Endothelial cell of umbilical vein (primary cell): ENCODE measurements at regions not wholly inside any gene's neighbourhood (a gene's known extent, or its start where the extent isn't known, plus 50 kb on each side); places are given as distances from the start of the nearest gene placed in this dataset.

ENCODE experiments used
- BruUV-seq: library from RNA; stranded (reverse); fragments of 400-500 nt; replicated peaks from 2 replicates; lab custom pipeline; 2021; lab: Mats Ljungman, UMichigan
- CTCF ChIA-PET: fragments of 300-600, 350-600 bp; sonication (Branson Sonifier 250); formaldehyde crosslinking; loops from one replicate; lab custom pipeline; 2021; ENCODE audit warnings: antibody characterized with exemption, inconsistent platforms; lab: Charles Lee
- POLR2A ChIA-PET: fragments of 300-600, 350-600 bp; sonication (Branson Sonifier 250); formaldehyde crosslinking; loops from one replicate; lab custom pipeline; 2021; ENCODE audit warnings: antibody characterized with exemption, inconsistent platforms; lab: Charles Lee
- DNase-seq: peaks from one replicate; pipeline ENCODE4 v3.0.0-alpha.2; 2011; ENCODE audit warnings: low read depth, low spot score
- FAIRE-seq: peaks from 2 replicates; lab custom pipeline; 2011; peaks lifted over from hg19 to GRCh38; lab: Jason Lieb, UNC
- H2AFZ ChIP-seq: 2 replicates; pipeline ENCODE4 v1.6.0; 2012; ENCODE audit warnings: low read depth, low read length, control low read depth, inconsistent platforms
- H3K27ac ChIP-seq: 2 replicates; pipeline ENCODE4 v1.5.1; 2011; ENCODE audit warnings: low read depth, mild to moderate bottlenecking, control low read depth, low read length, moderate library complexity; ENCODE audit not compliant: insufficient read depth
- H3K27me3 ChIP-seq, 2 experiments: 2 replicates each; pipeline versions ENCODE4 v1.6.0 to v1.6.1; 2011; ENCODE audit warnings: low read length in 2 of 2, mixed read lengths in 1 of 2; ENCODE audit not compliant: control insufficient read depth in 2 of 2, insufficient read depth in 2 of 2
- H3K36me3 ChIP-seq, 2 experiments: 2 replicates in 1 of 2; 3 replicates in 1 of 2; pipeline ENCODE4 v1.5.1; 2011; ENCODE audit warnings: low read length in 2 of 2, mild to moderate bottlenecking in 1 of 2, moderate library complexity in 1 of 2; ENCODE audit not compliant: control insufficient read depth in 2 of 2, insufficient read depth in 2 of 2; ENCODE audit errors: extremely low read depth in 1 of 2
- H3K4me1 ChIP-seq: 3 replicates; pipeline ENCODE4 v1.5.1; 2011; ENCODE audit warnings: mild to moderate bottlenecking, low read length; ENCODE audit not compliant: control insufficient read depth, insufficient read depth; ENCODE audit errors: extremely low read depth
- H3K4me2 ChIP-seq: 2 replicates; pipeline ENCODE4 v1.6.1; 2011; ENCODE audit warnings: low read length, control low read depth, mixed read lengths; ENCODE audit not compliant: insufficient read depth
- H3K4me3 ChIP-seq, 3 experiments: fragments of 200-600 bp in 1 of 3; sonication (generic), shearing (Covaris generic) in 1 of 3; replicated peaks in 1 of 3; 2 replicates each; pipeline ENCODE4 v1.5.1; 2011 to 2016; ENCODE audit warnings: control low read depth in 3 of 3, low read length in 3 of 3, mild to moderate bottlenecking in 2 of 3, inconsistent platforms in 1 of 3, low read depth in 1 of 3, moderate library complexity in 1 of 3; ENCODE audit not compliant: insufficient read depth in 1 of 3
- H3K79me2 ChIP-seq: 2 replicates; pipeline ENCODE4 v1.6.0; 2012; ENCODE audit warnings: low read length, inconsistent platforms; ENCODE audit not compliant: control insufficient read depth, insufficient read depth
- H3K9ac ChIP-seq: replicated peaks from 2 replicates; pipeline ENCODE3; 2011; ENCODE audit warnings: low read length, control low read depth; ENCODE audit not compliant: insufficient read depth; ENCODE audit errors: extremely low read depth
- H3K9me1 ChIP-seq: replicated peaks from 3 replicates; pipeline ENCODE4 v1.6.0; 2011; ENCODE audit warnings: mild to moderate bottlenecking, low read length; ENCODE audit not compliant: control insufficient read depth, insufficient read depth; ENCODE audit errors: extremely low read depth
- H3K9me3 ChIP-seq: replicated peaks from 2 replicates; pipeline ENCODE4 v1.5.1; 2012; ENCODE audit warnings: low read length, inconsistent platforms; ENCODE audit not compliant: control insufficient read depth, insufficient read depth
- H4K20me1 ChIP-seq: replicated peaks from 2 replicates; pipeline ENCODE3; 2011; ENCODE audit warnings: mild to moderate bottlenecking, low read length; ENCODE audit not compliant: control insufficient read depth, insufficient read depth; ENCODE audit errors: extremely low read depth
- CTCF ChIP-seq, 2 donors: IDR thresholded peaks; 1 replicate in 1 of 2; 2 replicates in 1 of 2; pipeline ENCODE4 v1.5.1; 2011; ENCODE audit warnings: low read length in 2 of 2, mild to moderate bottlenecking in 2 of 2, moderate library complexity in 2 of 2, control low read depth in 1 of 2, inconsistent platforms in 1 of 2, low read depth in 1 of 2; ENCODE audit not compliant: insufficient read depth in 1 of 2; ENCODE audit errors: extremely low read depth in 1 of 2
- EZH2 ChIP-seq: IDR thresholded peaks from 2 replicates; pipeline ENCODE4 v1.6.1; 2012; ENCODE audit warnings: borderline replicate concordance, low read depth, mild to moderate bottlenecking, moderate library complexity, low read length, inconsistent platforms; ENCODE audit not compliant: severe bottlenecking
- FOS ChIP-seq: IDR thresholded peaks from 2 replicates; pipeline ENCODE4 v1.6.1; 2011; ENCODE audit warnings: mild to moderate bottlenecking, low read length, moderate library complexity, borderline replicate concordance; ENCODE audit not compliant: insufficient read depth
- GATA2 ChIP-seq: IDR thresholded peaks from 2 replicates; pipeline ENCODE4 v1.7.0; 2011; ENCODE audit warnings: low read depth, mild to moderate bottlenecking, moderate library complexity, mixed read lengths, low read length; ENCODE audit not compliant: insufficient read length, insufficient read depth
- JUN ChIP-seq: IDR thresholded peaks from 2 replicates; pipeline ENCODE4 v1.6.1; 2011; ENCODE audit warnings: borderline replicate concordance, low read depth; ENCODE audit not compliant: insufficient read length, insufficient read depth
- MAX ChIP-seq: IDR thresholded peaks from 2 replicates; pipeline ENCODE4 v1.6.1; 2011; ENCODE audit not compliant: insufficient read depth, insufficient read length
- MYC ChIP-seq: IDR thresholded peaks from one replicate; pipeline ENCODE4 v1.6.1; 2011; ENCODE audit warnings: mild to moderate bottlenecking, low read depth, low read length
- POLR2A ChIP-seq: IDR thresholded peaks from 2 replicates; pipeline ENCODE4 v1.6.1; 2012; ENCODE audit warnings: low read depth, mild to moderate bottlenecking, control low read depth, low read length
- POLR2AphosphoS5 ChIP-seq: IDR thresholded peaks from 2 replicates; pipeline ENCODE4 v1.6.1; 2012; ENCODE audit warnings: low read depth, mild to moderate bottlenecking, control low read depth, low read length, moderate library complexity; ENCODE audit not compliant: insufficient read depth
- dilution Hi-C: fragments of 300-500 bp; cut with MboI; formaldehyde crosslinking; loops from one replicate; pipeline ENCODE4 v1.15.0; 2019; ENCODE audit warnings: low sequenced_read_pairs; ENCODE audit not compliant: extremely low pct_ligation_motif_present
- intact Hi-C: fragments of 100-400 bp; cut with micrococcal nuclease; formaldehyde crosslinking; loops from one replicate; pipeline ENCODE4 v1.10.0; 2022

GRCh38 chr3:30122359-30122758 is 484.0 kb upstream of the TGFBR2 start:
- Histone ChIP-seq H2AFZ (no peak overlapping the region), H3K4me1 (no peaks in the 10 kb centered on the region), H3K36me3 (no peaks in the 10 kb centered on the region), H3K9me3 (no peaks in the 10 kb centered on the region), H3K4me3 (no peak overlapping the region), H3K27ac (no peak overlapping the region), H3K9ac (no peak overlapping the region), H3K79me2 (no peaks in the 10 kb centered on the region), H3K4me2 (no peak overlapping the region), H3K27me3 (no peaks in the 10 kb centered on the region), H3K9me1 (no peaks in the 10 kb centered on the region), H4K20me1 (no peaks in the 10 kb centered on the region)
- no TSS peak for BruUV-seq
- ChIA-PET CTCF (interaction anchor here (1.3 to 1.6 kb wide), 2 partner anchors 29 to 80 kb away, joined by 3 to 4 read pairs; no protein-coding TSS in a partner anchor), POLR2A (no interaction called here)
- intact Hi-C loops, result no loop called here
- no peak for FAIRE-seq
- TF ChIP-seq FOS (no peak), CTCF (IDR thresholded peaks at IDR 0.05; ENCODE audit: extremely low read depth in 1 of 2, insufficient read depth in 1 of 2, low read depth in 1 of 2, low read length in 2 of 2) (no peak)
- dilution Hi-C loops, result no loop called here
- no peak for DNase-seq

DNA sequence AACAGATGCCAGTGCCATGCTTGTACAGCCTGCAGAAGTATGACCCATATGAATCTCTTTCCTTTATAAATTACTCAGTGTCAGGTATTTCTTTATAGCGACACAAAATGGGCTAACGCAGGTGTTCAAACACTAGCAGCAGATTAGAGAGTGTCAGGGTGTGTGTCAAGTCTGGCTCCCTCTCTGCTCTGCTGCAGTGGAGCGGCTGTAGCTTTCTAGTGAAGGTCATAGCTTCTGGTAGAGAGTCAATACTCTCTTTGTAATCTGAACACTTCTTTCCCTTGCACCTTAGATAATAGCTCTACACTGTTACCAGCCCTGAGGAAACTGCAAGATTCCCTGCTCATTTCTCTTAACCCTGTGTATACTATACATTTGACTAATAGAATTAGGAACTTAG is 483.2 kb upstream of the TGFBR2 start:
- Histone ChIP-seq H3K79me2 (no peaks in the 10 kb centered on the region), H3K4me2 (no peak overlapping the region), H3K27me3 (no peaks in the 10 kb centered on the region), H3K4me3 (no peak overlapping the region), H3K9ac (no peak overlapping the region), H3K9me1 (no peaks in the 10 kb centered on the region), H3K4me1 (no peaks in the 10 kb centered on the region), H3K27ac (no peak overlapping the region), H2AFZ (no peak overlapping the region), H3K36me3 (no peaks in the 10 kb centered on the region), H4K20me1 (no peaks in the 10 kb centered on the region), H3K9me3 (no peaks in the 10 kb centered on the region)
- ChIA-PET CTCF (interaction anchor here (1.3 to 1.6 kb wide), 2 partner anchors 29 to 81 kb away, joined by 3 to 4 read pairs; no protein-coding TSS in a partner anchor), POLR2A (no interaction called here)
- DNase-seq, result no peak
- FAIRE-seq, result no peak
- dilution Hi-C loops, result no loop called here
- BruUV-seq, result no TSS peak
- no peak for TF ChIP-seq POLR2A
- TF ChIP-seq MAX, result no peak
- no peak for TF ChIP-seq CTCF (IDR thresholded peaks at IDR 0.05; ENCODE audit: extremely low read depth in 1 of 2, insufficient read depth in 1 of 2, low read depth in 1 of 2, low read length in 2 of 2)
- no peak for TF ChIP-seq FOS
- no peak for TF ChIP-seq EZH2
- TF ChIP-seq GATA2, result no peak
- TF ChIP-seq MYC, result no peak
- no peak for TF ChIP-seq POLR2AphosphoS5
- TF ChIP-seq JUN, result no peak
- intact Hi-C loops, result no loop called here
